ENCODE measurements at regions not wholly inside any gene's neighbourhood (a gene's known extent, or its start where the extent isn't known, plus 50 kb on each side); places are given as distances from the start of the nearest gene placed in this dataset.

DNA sequence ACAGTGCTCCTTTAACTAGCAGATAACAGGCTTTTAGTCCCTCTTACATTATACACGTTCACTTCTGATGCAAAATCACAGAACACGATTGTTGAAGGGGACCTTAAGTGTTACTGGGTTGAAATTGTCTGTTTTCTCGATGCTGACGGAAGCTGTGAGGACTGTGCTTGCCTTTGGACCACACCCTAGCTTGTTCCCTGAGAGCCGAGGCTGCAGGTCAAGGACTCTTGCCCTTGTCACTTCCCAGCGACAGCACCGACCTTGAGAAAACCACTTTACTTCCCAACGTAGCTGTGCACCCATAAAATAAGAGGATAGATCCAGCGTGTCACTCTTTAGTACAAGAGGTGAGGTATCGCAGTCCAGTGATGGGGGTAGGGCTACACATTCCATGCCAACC lies 701.0 kb downstream of the DCDC2C start:
- TF ChIP-seq POLR2AphosphoS5 (IDR thresholded peaks at IDR 0.05; ENCODE audit: borderline replicate concordance, low read depth, low read length) (no peak), EZH2 (IDR thresholded peaks at IDR 0.05) (no peak), FOXP2 (optimal IDR thresholded peaks at IDR 0.05; ENCODE audit: control extremely low read depth, extremely low read length, insufficient read depth) (no peak)
